SK-N-SH (cell line): ENCODE measurements at regions not wholly inside any gene's neighbourhood (a gene's known extent, or its start where the extent isn't known, plus 50 kb on each side); places are given as distances from the start of the nearest gene placed in this dataset.

ENCODE experiments used
- CTCF ChIA-PET: fragments of 300-600, 350-600 bp; formaldehyde crosslinking; extraction: SDS; loops from one replicate; lab custom pipeline; 2021; lab: Yijun Ruan, JAX
- POLR2A ChIA-PET: fragments of 350-600 bp; sonication (Branson Sonifier 250); formaldehyde crosslinking; extraction: SDS; loops from one replicate; lab custom pipeline; 2020; ENCODE audit warnings: antibody characterized with exemption, inconsistent platforms; lab: Yijun Ruan, JAX
- DNase-seq: peaks from one replicate; pipeline ENCODE4 v3.0.0; 2012
- H2AFZ ChIP-seq: fragments of 200-600 bp; sonication (generic); 2 replicates; pipeline ENCODE4 v1.8.1; 2016; ENCODE audit warnings: antibody characterized with exemption, mild to moderate bottlenecking, low read depth
- H3F3A ChIP-seq: fragments of 200-600 bp; sonication (generic); replicated peaks from 2 replicates; pipeline ENCODE3; 2016; ENCODE audit warnings: antibody characterized with exemption, mild to moderate bottlenecking; ENCODE audit not compliant: insufficient read depth
- H3K27ac ChIP-seq, 2 experiments: fragments of 200-500 bp in 1 of 2; fragments of 200-600 bp in 1 of 2; sonication (Bioruptor generic) in 1 of 2; sonication (generic), shearing (Covaris generic) in 1 of 2; 2 replicates each; pipeline versions ENCODE4 v1.5.1 to v1.6.1; 2014 to 2016; ENCODE audit warnings: low read depth in 2 of 2, inconsistent platforms in 1 of 2, low read length in 1 of 2, mild to moderate bottlenecking in 1 of 2, mixed read lengths in 1 of 2
- H3K27me3 ChIP-seq: fragments of 200-600 bp; sonication (generic), shearing (Covaris generic); 2 replicates; pipeline ENCODE4 v1.6.1; 2016; ENCODE audit warnings: mixed run types; ENCODE audit not compliant: insufficient read depth
- H3K36me3 ChIP-seq, 2 experiments: fragments of 200-500 bp in 1 of 2; fragments of 200-600 bp in 1 of 2; sonication (Bioruptor generic) in 1 of 2; sonication (generic) in 1 of 2; replicated peaks in 1 of 2; 2 replicates each; pipeline versions ENCODE3 to v1.5.1; 2014 to 2016; ENCODE audit warnings: low read length in 1 of 2, mild to moderate bottlenecking in 1 of 2; ENCODE audit not compliant: insufficient read depth in 2 of 2, control insufficient read depth in 1 of 2
- H3K4me1 ChIP-seq, 2 experiments: fragments of 200-500 bp in 1 of 2; fragments of 200-600 bp in 1 of 2; sonication (Bioruptor generic) in 1 of 2; sonication (generic), shearing (Covaris generic) in 1 of 2; 2 replicates each; pipeline versions ENCODE4 v1.5.1 to v1.6.1; 2014 to 2016; ENCODE audit warnings: low read depth in 1 of 2, low read length in 1 of 2, mixed run types in 1 of 2; ENCODE audit not compliant: insufficient read depth in 2 of 2, control insufficient read depth in 1 of 2
- H3K4me2 ChIP-seq: fragments of 200-600 bp; sonication (generic), shearing (Covaris generic); 2 replicates; pipeline ENCODE4 v1.6.1; 2017; ENCODE audit warnings: mixed run types
- H3K4me3 ChIP-seq, 2 experiments: fragments of 200-500 bp in 1 of 2; fragments of 200-600 bp in 1 of 2; sonication (Bioruptor generic) in 1 of 2; sonication (generic), shearing (Covaris generic) in 1 of 2; 2 replicates each; pipeline versions ENCODE4 v1.5.1 to v1.8.1; 2014 to 2016; ENCODE audit warnings: low read depth in 2 of 2, inconsistent platforms in 1 of 2, low read length in 1 of 2, mild to moderate bottlenecking in 1 of 2, mixed read lengths in 1 of 2, moderate library complexity in 1 of 2
- H3K79me2 ChIP-seq: fragments of 200-600 bp; sonication (generic); 2 replicates; pipeline ENCODE4 v1.8.1; 2017; ENCODE audit warnings: mild to moderate bottlenecking; ENCODE audit not compliant: insufficient read depth
- H3K9ac ChIP-seq: fragments of 200-600 bp; sonication (generic); 2 replicates; pipeline ENCODE4 v1.6.1; 2017; ENCODE audit warnings: mixed run types
- H3K9me2 ChIP-seq: fragments of 200-600 bp; sonication (generic); 2 replicates; pipeline ENCODE4 v1.6.1; 2017; ENCODE audit warnings: mixed run types
- H3K9me3 ChIP-seq: fragments of 200-600 bp; sonication (generic); 2 replicates; pipeline ENCODE4 v1.6.1; 2017; ENCODE audit warnings: mixed run types, mild to moderate bottlenecking, moderate library complexity
- H4K20me1 ChIP-seq: fragments of 200-600 bp; sonication (generic); 2 replicates; pipeline ENCODE4 v1.6.1; 2017; ENCODE audit warnings: mild to moderate bottlenecking, mixed run types; ENCODE audit not compliant: insufficient read depth
- EP300 ChIP-seq, 2 experiments: IDR thresholded peaks; 2 replicates each; pipeline versions ENCODE4 v1.4.0 to v1.6.1; 2012; ENCODE audit warnings: borderline replicate concordance in 1 of 2, low read depth in 1 of 2, low read length in 1 of 2
- FOXJ3 ChIP-seq: sonication (generic); formaldehyde crosslinking; IDR thresholded peaks from 2 replicates; pipeline ENCODE4 v1.5.1; 2020; ENCODE audit warnings: mild to moderate bottlenecking, missing genetic modification reagents
- FOXM1 ChIP-seq: IDR thresholded peaks from 2 replicates; pipeline ENCODE4 v1.4.0; 2012; ENCODE audit warnings: low read depth, mild to moderate bottlenecking
- IRF3 ChIP-seq: fragments of 150-350 bp; IDR thresholded peaks from 2 replicates; pipeline ENCODE4 v1.6.1; 2016; ENCODE audit warnings: mild to moderate bottlenecking, low read depth, low read length
- NFIC ChIP-seq: IDR thresholded peaks from 2 replicates; pipeline ENCODE4 v1.4.0; 2012; ENCODE audit warnings: borderline replicate concordance
- NRF1 ChIP-seq: IDR thresholded peaks from 2 replicates; pipeline ENCODE4 v1.6.1; 2012; ENCODE audit warnings: low read depth, mild to moderate bottlenecking, low read length
- RAD21 ChIP-seq: IDR thresholded peaks from 2 replicates; pipeline ENCODE4 v1.6.1; 2012; ENCODE audit warnings: mild to moderate bottlenecking, low read length
- TAF1 ChIP-seq: IDR thresholded peaks from 2 replicates; pipeline ENCODE4 v1.6.1; 2012; ENCODE audit warnings: low read depth, mild to moderate bottlenecking, low read length, moderate library complexity, borderline replicate concordance
- TEAD4 ChIP-seq: IDR thresholded peaks from 2 replicates; pipeline ENCODE4 v1.4.0; 2012; ENCODE audit warnings: mild to moderate bottlenecking, borderline replicate concordance; ENCODE audit not compliant: insufficient read depth
- WGBS: methylation state at CpG from one replicate; pipeline ENCODE4 v1.1.6; 2017; ENCODE audit warnings: low lambda C conversion rate; 5-methylcytosine and 5-hydroxymethylcytosine counted together
- TF ChIP-seq, protein P1 (sequence below): IDR thresholded peaks from 2 replicates; pipeline ENCODE4 v1.4.0; 2012; ENCODE audit warnings: low read depth
- TF ChIP-seq, protein P2 (sequence below): IDR thresholded peaks from 2 replicates; pipeline ENCODE4 v1.6.1; 2012; ENCODE audit warnings: mild to moderate bottlenecking, low read depth, low read length, moderate library complexity

DNA sequence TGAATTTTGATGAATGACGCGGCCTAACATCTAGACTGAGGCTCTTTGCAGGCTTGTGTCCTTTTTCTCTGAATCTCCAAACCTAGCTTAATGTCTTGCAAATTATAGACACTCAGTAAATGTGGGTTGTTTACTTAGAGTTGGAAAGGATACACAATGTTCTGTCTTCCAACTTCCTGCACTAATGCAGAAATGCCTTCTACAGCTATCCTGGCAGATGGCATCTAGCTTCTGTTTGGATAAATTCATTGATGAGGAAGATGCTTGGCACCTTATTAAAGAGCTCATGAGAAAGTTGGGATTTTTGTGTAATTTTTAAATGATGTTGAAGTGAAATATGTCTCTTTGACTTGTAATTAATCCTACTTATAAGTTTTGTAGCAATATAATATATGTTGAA is 1822.2 kb downstream of the MAT2B start:
- Histone ChIP-seq H3K27ac (no peak overlapping the region), H3F3A (no peaks in the 10 kb centered on the region), H3K4me2 (no peak overlapping the region), H3K36me3 (no peaks in the 10 kb centered on the region), H3K79me2 (no peaks in the 10 kb centered on the region), H3K4me1 (no peaks in the 10 kb centered on the region), H2AFZ (no peak overlapping the region), H3K27me3 (no peaks in the 10 kb centered on the region)
- DNase-seq: no peak
- POLR2A ChIA-PET: no interaction called here
- TF ChIP-seq RAD21 (no peak), EP300 (IDR thresholded peaks at IDR 0.05; ENCODE audit: borderline replicate concordance in 1 of 2, low read depth in 1 of 2, low read length in 1 of 2) (no peak), FOXM1 (no peak), TAF1 (no peak)
- TF ChIP-seq, protein P1, sequence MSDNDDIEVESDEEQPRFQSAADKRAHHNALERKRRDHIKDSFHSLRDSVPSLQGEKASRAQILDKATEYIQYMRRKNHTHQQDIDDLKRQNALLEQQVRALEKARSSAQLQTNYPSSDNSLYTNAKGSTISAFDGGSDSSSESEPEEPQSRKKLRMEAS: no peak
- TF ChIP-seq, all 33 proteins: peak for 0
- 88% methylated on average over 2 of the region's 2 CpGs for WGBS
- CTCF ChIA-PET: no interaction called here
- no peaks in the 10 kb centered on the region; the same call in 1 of the 2 replicates for H3K9me2 ChIP-seq
- no peak overlapping the region for H3K4me3 ChIP-seq
- H3K9me3 ChIP-seq: no peaks in the 10 kb centered on the region
- no peaks in the 10 kb centered on the region for H4K20me1 ChIP-seq
- no peak overlapping the region for H3K9ac ChIP-seq

DNA sequence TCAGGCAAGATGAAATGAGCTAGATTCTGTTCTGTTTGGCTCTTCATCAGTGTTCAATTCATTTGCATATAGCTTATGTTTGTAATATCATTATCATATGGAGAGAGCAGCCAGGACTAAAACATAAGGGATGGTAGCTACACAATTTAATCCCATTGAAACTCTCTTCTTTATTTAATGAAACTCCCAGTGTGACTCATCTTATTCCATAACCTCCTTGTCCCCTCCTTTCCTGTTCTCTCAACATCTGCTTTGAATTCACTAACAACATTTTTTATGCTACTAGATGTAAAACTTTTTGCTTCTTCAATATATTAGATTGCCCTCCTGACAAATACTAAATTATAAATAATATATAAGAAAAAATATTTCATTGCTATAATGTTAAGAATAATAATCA is 1823.4 kb downstream of the MAT2B start:
- Histone ChIP-seq H3K27ac (no peak overlapping the region), H3K9ac (no peak overlapping the region), H4K20me1 (no peaks in the 10 kb centered on the region), H3K4me2 (no peak overlapping the region), H3K4me3 (no peak overlapping the region), H3K4me1 (no peaks in the 10 kb centered on the region), H3K79me2 (no peaks in the 10 kb centered on the region), H2AFZ (no peak overlapping the region), H3K9me2 (no peaks in the 10 kb centered on the region), H3K9me3 (no peaks in the 10 kb centered on the region), H3F3A (no peaks in the 10 kb centered on the region), H3K27me3 (no peaks in the 10 kb centered on the region), H3K36me3 (no peaks in the 10 kb centered on the region)
- DNase-seq: no peak
- ChIA-PET CTCF (no interaction called here), POLR2A (no interaction called here)
- TF ChIP-seq TEAD4 (no peak), FOXJ3 (CRISPR knock-in tag) (no peak), TAF1 (no peak), NRF1 (no peak), NFIC (no peak), IRF3 (no peak)
- TF ChIP-seq, protein P2, sequence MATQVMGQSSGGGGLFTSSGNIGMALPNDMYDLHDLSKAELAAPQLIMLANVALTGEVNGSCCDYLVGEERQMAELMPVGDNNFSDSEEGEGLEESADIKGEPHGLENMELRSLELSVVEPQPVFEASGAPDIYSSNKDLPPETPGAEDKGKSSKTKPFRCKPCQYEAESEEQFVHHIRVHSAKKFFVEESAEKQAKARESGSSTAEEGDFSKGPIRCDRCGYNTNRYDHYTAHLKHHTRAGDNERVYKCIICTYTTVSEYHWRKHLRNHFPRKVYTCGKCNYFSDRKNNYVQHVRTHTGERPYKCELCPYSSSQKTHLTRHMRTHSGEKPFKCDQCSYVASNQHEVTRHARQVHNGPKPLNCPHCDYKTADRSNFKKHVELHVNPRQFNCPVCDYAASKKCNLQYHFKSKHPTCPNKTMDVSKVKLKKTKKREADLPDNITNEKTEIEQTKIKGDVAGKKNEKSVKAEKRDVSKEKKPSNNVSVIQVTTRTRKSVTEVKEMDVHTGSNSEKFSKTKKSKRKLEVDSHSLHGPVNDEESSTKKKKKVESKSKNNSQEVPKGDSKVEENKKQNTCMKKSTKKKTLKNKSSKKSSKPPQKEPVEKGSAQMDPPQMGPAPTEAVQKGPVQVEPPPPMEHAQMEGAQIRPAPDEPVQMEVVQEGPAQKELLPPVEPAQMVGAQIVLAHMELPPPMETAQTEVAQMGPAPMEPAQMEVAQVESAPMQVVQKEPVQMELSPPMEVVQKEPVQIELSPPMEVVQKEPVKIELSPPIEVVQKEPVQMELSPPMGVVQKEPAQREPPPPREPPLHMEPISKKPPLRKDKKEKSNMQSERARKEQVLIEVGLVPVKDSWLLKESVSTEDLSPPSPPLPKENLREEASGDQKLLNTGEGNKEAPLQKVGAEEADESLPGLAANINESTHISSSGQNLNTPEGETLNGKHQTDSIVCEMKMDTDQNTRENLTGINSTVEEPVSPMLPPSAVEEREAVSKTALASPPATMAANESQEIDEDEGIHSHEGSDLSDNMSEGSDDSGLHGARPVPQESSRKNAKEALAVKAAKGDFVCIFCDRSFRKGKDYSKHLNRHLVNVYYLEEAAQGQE: no peak
